Lower lobe of right lung (tissue), 2 donors: ENCODE measurements at regions not wholly inside any gene's neighbourhood (a gene's known extent, or its start where the extent isn't known, plus 50 kb on each side); places are given as distances from the start of the nearest gene placed in this dataset.

Experiments
- ATAC-seq, 2 donors: fragments of 200-7000 bp; cut with Tn5 transposase; one replicate each; pipeline ENCODE4 v1.9.1; 2020 to 2022; ENCODE audit warnings: mild to moderate bottlenecking in 2 of 2, moderate library complexity in 2 of 2
- DNase-seq: peaks from one replicate; pipeline ENCODE4 v3.0.0-alpha.2; 2020
- H3K27ac ChIP-seq: fragments of 200-600 bp; one replicate; pipeline ENCODE4 v1.8.0; 2022
- H3K27me3 ChIP-seq: fragments of 200-600 bp; one replicate; pipeline ENCODE4 v1.8.0; 2022; ENCODE audit warnings: low read depth
- H3K36me3 ChIP-seq: fragments of 200-600 bp; one replicate; pipeline ENCODE4 v1.8.0; 2022; ENCODE audit warnings: mild to moderate bottlenecking
- H3K4me1 ChIP-seq: fragments of 200-600 bp; one replicate; pipeline ENCODE4 v1.8.0; 2022
- H3K4me3 ChIP-seq: fragments of 200-600 bp; one replicate; pipeline ENCODE4 v1.8.0; 2022; ENCODE audit warnings: mild to moderate bottlenecking
- H3K9me3 ChIP-seq: fragments of 200-600 bp; one replicate; pipeline ENCODE4 v1.8.0; 2022
- intact Hi-C: fragments of 100-400 bp; cut with DNase I; formaldehyde crosslinking; loops from one replicate; pipeline ENCODE4 v1.11.0; 2022
- TF ChIP-seq, protein P1 (sequence below): fragments of 200-600 bp; IDR thresholded peaks from one replicate; pipeline ENCODE4 v1.8.0; 2022; ENCODE audit warnings: antibody characterized with exemption, mild to moderate bottlenecking
- donor health status: DM: no; HTN: yes; CAD: no; lungs with severe emphysema.

GRCh38 chr4:24108567-24108966 lies 218.7 kb upstream of the PPARGC1A start:
- no peaks in the 10 kb centered on the region for H3K27me3 ChIP-seq
- no peak overlapping the region for H3K27ac ChIP-seq
- no peak overlapping the region for H3K4me3 ChIP-seq
- ATAC-seq (no peak), DNase-seq (no peak)
- intact Hi-C loops = no loop called here
- no peaks in the 10 kb centered on the region for H3K36me3 ChIP-seq
- H3K4me1 ChIP-seq = no peaks in the 10 kb centered on the region
- H3K9me3 ChIP-seq = no peaks in the 10 kb centered on the region
- TF ChIP-seq, protein P1, sequence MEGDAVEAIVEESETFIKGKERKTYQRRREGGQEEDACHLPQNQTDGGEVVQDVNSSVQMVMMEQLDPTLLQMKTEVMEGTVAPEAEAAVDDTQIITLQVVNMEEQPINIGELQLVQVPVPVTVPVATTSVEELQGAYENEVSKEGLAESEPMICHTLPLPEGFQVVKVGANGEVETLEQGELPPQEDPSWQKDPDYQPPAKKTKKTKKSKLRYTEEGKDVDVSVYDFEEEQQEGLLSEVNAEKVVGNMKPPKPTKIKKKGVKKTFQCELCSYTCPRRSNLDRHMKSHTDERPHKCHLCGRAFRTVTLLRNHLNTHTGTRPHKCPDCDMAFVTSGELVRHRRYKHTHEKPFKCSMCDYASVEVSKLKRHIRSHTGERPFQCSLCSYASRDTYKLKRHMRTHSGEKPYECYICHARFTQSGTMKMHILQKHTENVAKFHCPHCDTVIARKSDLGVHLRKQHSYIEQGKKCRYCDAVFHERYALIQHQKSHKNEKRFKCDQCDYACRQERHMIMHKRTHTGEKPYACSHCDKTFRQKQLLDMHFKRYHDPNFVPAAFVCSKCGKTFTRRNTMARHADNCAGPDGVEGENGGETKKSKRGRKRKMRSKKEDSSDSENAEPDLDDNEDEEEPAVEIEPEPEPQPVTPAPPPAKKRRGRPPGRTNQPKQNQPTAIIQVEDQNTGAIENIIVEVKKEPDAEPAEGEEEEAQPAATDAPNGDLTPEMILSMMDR = no peak

GRCh38 chr4:24105327-24106038 lies 215.6 kb upstream of the PPARGC1A start:
- H3K4me1 ChIP-seq = no peaks in the 10 kb centered on the region
- H3K27me3 ChIP-seq = no peaks in the 10 kb centered on the region
- no peaks in the 10 kb centered on the region for H3K36me3 ChIP-seq
- no peaks in the 10 kb centered on the region for H3K9me3 ChIP-seq
- H3K27ac ChIP-seq = no peak overlapping the region
- ATAC-seq (peak; percentile 51 to 81), DNase-seq (no peak)
- TF ChIP-seq, protein P1 = no peak
- intact Hi-C loops = no loop called here
- H3K4me3 ChIP-seq = no peak overlapping the region

DNA sequence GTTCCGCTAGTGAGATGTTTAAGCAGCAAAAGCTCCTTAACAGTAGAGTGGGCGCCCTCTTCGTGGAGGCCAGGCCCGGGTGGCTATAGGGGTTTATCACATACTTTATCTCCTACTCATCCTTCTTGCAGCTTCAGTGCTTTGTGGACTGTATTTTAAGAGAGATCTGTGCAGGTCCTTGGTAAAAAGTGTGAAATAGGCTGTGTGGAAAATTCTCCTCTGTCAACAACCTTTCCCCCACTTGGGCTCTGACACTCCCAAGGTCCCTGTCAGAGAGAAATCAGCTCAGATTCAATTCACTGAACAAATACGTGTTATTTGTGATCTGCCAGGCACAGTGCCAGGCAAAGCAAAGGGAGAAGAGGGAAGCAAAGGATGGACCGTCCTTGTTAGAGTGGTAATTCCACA lies 214.3 kb upstream of the PPARGC1A start:
- Histone ChIP-seq H3K27me3 (no peaks in the 10 kb centered on the region), H3K4me3 (no peak overlapping the region), H3K36me3 (no peaks in the 10 kb centered on the region), H3K4me1 (no peaks in the 10 kb centered on the region), H3K9me3 (no peaks in the 10 kb centered on the region), H3K27ac (no peak overlapping the region)
- intact Hi-C loops = no loop called here
- ATAC-seq (no peak), DNase-seq (no peak)
- TF ChIP-seq, protein P1 = no peak

GRCh38 chr4:24103434-24104157 lies 213.7 kb upstream of the PPARGC1A start:
- intact Hi-C loops = no loop called here
- ATAC-seq (no peak), DNase-seq (no peak)
- Histone ChIP-seq H3K4me1 (no peaks in the 10 kb centered on the region), H3K36me3 (no peaks in the 10 kb centered on the region), H3K27me3 (no peaks in the 10 kb centered on the region), H3K27ac (no peak overlapping the region), H3K9me3 (no peaks in the 10 kb centered on the region), H3K4me3 (no peak overlapping the region)
- TF ChIP-seq, protein P1 = no peak

DNA sequence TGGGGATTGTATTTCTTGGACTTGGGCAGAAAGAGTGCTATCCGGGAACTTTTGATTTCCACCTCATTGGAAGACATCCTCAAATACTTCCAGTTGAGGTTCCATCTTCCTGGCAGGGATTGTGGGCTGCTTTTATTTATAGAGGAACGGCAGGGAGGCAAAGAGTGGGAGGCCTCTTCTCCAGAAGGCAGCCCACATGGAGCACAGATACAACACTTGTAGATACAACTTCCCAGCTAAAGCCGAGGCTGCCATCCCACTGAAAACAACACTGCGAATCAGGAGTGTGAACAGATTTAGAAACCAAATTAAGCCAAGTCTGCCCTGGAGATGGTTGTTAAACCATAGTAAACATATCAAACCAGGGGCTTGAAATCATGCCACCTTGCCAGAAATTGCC lies 212.8 kb upstream of the PPARGC1A start:
- Histone ChIP-seq H3K9me3 (no peaks in the 10 kb centered on the region), H3K27me3 (no peaks in the 10 kb centered on the region), H3K36me3 (no peaks in the 10 kb centered on the region), H3K27ac (no peak overlapping the region), H3K4me1 (no peaks in the 10 kb centered on the region), H3K4me3 (no peak overlapping the region)
- TF ChIP-seq, protein P1 = no peak
- ATAC-seq (no peak), DNase-seq (no peak)
- intact Hi-C loops = no loop called here
